OCI-LY7 (cell line): ENCODE measurements at regions not wholly inside any gene's neighbourhood (a gene's known extent, or its start where the extent isn't known, plus 50 kb on each side); places are given as distances from the start of the nearest gene placed in this dataset.

Experiments used
- BruUV-seq: library from RNA; stranded (reverse); fragments of 400-500 nt; replicated peaks from 2 replicates; lab custom pipeline; 2021; lab: Mats Ljungman, UMichigan
- CTCF ChIA-PET: fragments of 300-600 bp; sonication (Branson Sonifier 250); formaldehyde crosslinking; loops from one replicate; lab custom pipeline; 2022; ENCODE audit warnings: antibody characterized with exemption; ENCODE audit not compliant: unreplicated experiment; lab: Charles Lee
- POLR2A ChIA-PET: fragments of 300-600 bp; sonication (Branson Sonifier 250); formaldehyde crosslinking; loops from one replicate; lab custom pipeline; 2022; ENCODE audit warnings: antibody characterized with exemption; lab: Charles Lee
- DNase-seq: peaks from one replicate; pipeline ENCODE4 v3.0.0-alpha.2; 2015; ENCODE audit warnings: low spot score
- H2AFZ ChIP-seq: fragments of 200-600 bp; sonication (generic), shearing (Covaris generic); 2 replicates; pipeline ENCODE4 v1.6.1; 2014; ENCODE audit warnings: mild to moderate bottlenecking, antibody characterized with exemption, low read length, moderate library complexity
- H3K27ac ChIP-seq: fragments of 200-600 bp; sonication (generic); 2 replicates; pipeline ENCODE4 v1.5.1; 2014; ENCODE audit warnings: mixed run types, low read depth, mild to moderate bottlenecking, moderate library complexity, low read length, inconsistent platforms; ENCODE audit not compliant: poor library complexity, severe bottlenecking
- H3K36me3 ChIP-seq: fragments of 200-600 bp; sonication (generic); 2 replicates; pipeline ENCODE4 v1.6.1; 2014; ENCODE audit warnings: mild to moderate bottlenecking, antibody characterized with exemption, low read length, moderate library complexity, mixed read lengths; ENCODE audit not compliant: insufficient read depth
- H3K4me1 ChIP-seq: fragments of 200-600 bp; sonication (generic); 2 replicates; pipeline ENCODE4 v1.5.1; 2014; ENCODE audit warnings: mild to moderate bottlenecking, low read length; ENCODE audit not compliant: insufficient read depth, poor library complexity, severe bottlenecking
- H3K4me2 ChIP-seq: fragments of 200-600 bp; sonication (generic); 2 replicates; pipeline ENCODE4 v1.6.1; 2014; ENCODE audit warnings: mild to moderate bottlenecking, low read length
- H3K4me3 ChIP-seq: fragments of 200-600 bp; sonication (generic); 2 replicates; pipeline ENCODE4 v1.5.1; 2014; ENCODE audit warnings: mild to moderate bottlenecking, low read depth, low read length; ENCODE audit not compliant: poor library complexity, severe bottlenecking
- H3K79me2 ChIP-seq: fragments of 200-600 bp; sonication (generic); 2 replicates; pipeline ENCODE4 v1.6.1; 2016; ENCODE audit warnings: low read depth, mild to moderate bottlenecking, low read length, moderate library complexity, mixed read lengths; ENCODE audit not compliant: insufficient read depth
- H3K9me2 ChIP-seq: fragments of 200-600 bp; sonication (generic); 2 replicates; pipeline ENCODE4 v1.6.1; 2016; ENCODE audit warnings: mild to moderate bottlenecking, low read length, mixed read lengths; ENCODE audit not compliant: insufficient read depth
- H3K9me3 ChIP-seq: fragments of 200-600 bp; sonication (generic); 2 replicates; pipeline ENCODE4 v1.6.1; 2014; ENCODE audit warnings: mild to moderate bottlenecking, mixed run types, low read length, mixed read lengths
- H4K20me1 ChIP-seq: fragments of 200-600 bp; sonication (generic); 2 replicates; pipeline ENCODE4 v1.6.1; 2014; ENCODE audit warnings: mild to moderate bottlenecking, antibody characterized with exemption, low read length, moderate library complexity, mixed read lengths; ENCODE audit not compliant: insufficient read depth
- EZH2phosphoT487 ChIP-seq: fragments of 200-600 bp; sonication (generic); IDR thresholded peaks from 2 replicates; pipeline ENCODE4 v1.6.1; 2018; ENCODE audit warnings: low read depth, borderline replicate concordance, mild to moderate bottlenecking, mixed run types, antibody characterized with exemption, low read length, moderate library complexity, mixed read lengths
- intact Hi-C: fragments of 100-400 bp; cut with micrococcal nuclease; formaldehyde crosslinking; loops from one replicate; pipeline ENCODE4 v1.10.0; 2022; ENCODE audit not compliant: unreplicated experiment
- TF ChIP-seq, protein P1 (sequence below): fragments of 200-600 bp; sonication (generic); conservative IDR thresholded peaks from 2 replicates; pipeline ENCODE4 v1.5.1; 2014; ENCODE audit warnings: mild to moderate bottlenecking, antibody characterized with exemption, low read length, moderate library complexity, mixed read lengths

DNA sequence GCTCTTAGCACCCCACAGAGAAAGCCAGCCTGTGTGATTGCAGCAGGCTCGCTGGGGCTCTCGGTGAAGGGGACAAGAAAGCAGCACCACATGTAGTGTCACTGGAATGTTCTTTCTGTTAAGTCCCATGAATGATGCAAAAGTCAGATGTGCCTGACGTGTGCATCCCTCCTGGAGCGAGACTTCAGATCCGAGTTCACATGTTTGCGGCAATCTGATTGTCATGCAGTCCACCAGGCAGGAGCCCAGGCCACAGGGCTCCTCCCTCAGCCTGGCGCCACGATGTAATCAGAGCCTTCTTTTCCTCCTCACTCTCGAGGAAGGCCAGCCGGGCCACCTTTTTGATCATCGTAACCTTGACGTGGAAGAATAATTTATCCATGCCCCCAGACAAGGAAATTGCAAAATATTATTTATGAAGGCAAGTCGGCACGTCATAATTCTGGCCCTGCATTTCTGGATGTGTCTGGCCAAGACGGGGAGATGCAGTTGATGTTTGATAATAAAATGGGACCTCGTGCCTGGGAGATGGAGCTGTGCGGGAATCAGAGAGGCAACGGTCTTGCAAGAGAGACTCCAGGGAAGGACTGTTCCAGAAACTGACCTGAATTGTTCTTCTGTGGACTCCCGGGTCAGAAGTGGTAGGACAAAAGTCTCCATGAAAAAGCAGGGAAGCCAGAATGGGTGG lies 214.6 kb downstream of the PHETA1 start:
- no peak overlapping the region for H3K27ac ChIP-seq
- no peaks in the 10 kb centered on the region for H4K20me1 ChIP-seq
- H3K9me3 ChIP-seq: no peaks in the 10 kb centered on the region
- CTCF ChIA-PET: interaction anchor here (0.6 kb wide), 1 partner anchor 89 kb away, joined by 3 read pairs; no protein-coding TSS in a partner anchor
- H3K4me2 ChIP-seq: no peak overlapping the region
- no peak for DNase-seq
- H3K4me1 ChIP-seq: no peaks in the 10 kb centered on the region
- no peaks in the 10 kb centered on the region for H3K36me3 ChIP-seq
- TF ChIP-seq, protein P1, sequence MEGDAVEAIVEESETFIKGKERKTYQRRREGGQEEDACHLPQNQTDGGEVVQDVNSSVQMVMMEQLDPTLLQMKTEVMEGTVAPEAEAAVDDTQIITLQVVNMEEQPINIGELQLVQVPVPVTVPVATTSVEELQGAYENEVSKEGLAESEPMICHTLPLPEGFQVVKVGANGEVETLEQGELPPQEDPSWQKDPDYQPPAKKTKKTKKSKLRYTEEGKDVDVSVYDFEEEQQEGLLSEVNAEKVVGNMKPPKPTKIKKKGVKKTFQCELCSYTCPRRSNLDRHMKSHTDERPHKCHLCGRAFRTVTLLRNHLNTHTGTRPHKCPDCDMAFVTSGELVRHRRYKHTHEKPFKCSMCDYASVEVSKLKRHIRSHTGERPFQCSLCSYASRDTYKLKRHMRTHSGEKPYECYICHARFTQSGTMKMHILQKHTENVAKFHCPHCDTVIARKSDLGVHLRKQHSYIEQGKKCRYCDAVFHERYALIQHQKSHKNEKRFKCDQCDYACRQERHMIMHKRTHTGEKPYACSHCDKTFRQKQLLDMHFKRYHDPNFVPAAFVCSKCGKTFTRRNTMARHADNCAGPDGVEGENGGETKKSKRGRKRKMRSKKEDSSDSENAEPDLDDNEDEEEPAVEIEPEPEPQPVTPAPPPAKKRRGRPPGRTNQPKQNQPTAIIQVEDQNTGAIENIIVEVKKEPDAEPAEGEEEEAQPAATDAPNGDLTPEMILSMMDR: no peak
- TF ChIP-seq EZH2phosphoT487: no peak
- no peaks in the 10 kb centered on the region for H3K9me2 ChIP-seq
- intact Hi-C loops: no loop called here
- no peaks in the 10 kb centered on the region for H3K79me2 ChIP-seq
- BruUV-seq: no TSS peak
- H3K4me3 ChIP-seq: no peak overlapping the region
- POLR2A ChIA-PET: no interaction called here
- H2AFZ ChIP-seq: no peak overlapping the region

DNA sequence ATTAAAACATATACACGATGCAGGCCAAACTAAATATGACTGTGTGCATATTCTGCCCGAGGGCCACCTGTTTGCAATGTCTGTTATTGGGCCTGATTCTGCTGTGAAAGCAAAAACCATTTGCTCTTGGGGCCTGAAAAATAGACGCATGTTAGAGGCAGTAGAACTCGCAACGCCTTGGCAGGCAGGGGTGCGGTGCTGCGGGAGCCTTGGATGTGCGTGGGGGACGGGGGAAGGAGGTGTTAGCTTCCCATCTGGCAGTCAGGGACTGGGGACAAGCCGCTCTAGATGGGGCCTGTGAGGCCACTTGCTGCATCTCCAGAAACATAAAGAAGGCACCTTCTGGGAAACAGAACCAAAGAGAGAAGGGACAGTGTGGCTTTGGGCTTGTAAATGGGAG lies 216.3 kb downstream of the PHETA1 start:
- no peak for TF ChIP-seq EZH2phosphoT487
- TF ChIP-seq, protein P1: no peak
- no TSS peak for BruUV-seq
- Histone ChIP-seq H3K4me3 (no peak overlapping the region), H4K20me1 (no peaks in the 10 kb centered on the region), H3K79me2 (no peaks in the 10 kb centered on the region), H2AFZ (no peak overlapping the region), H3K4me1 (no peaks in the 10 kb centered on the region), H3K9me3 (no peaks in the 10 kb centered on the region), H3K27ac (no peak overlapping the region), H3K36me3 (no peaks in the 10 kb centered on the region), H3K9me2 (no peaks in the 10 kb centered on the region), H3K4me2 (no peak overlapping the region)
- intact Hi-C loops: no loop called here
- ChIA-PET CTCF (no interaction called here), POLR2A (no interaction called here)
- no peak for DNase-seq
